AG04449 (cell line): ENCODE measurements at regions not wholly inside any gene's neighbourhood (a gene's known extent, or its start where the extent isn't known, plus 50 kb on each side); places are given as distances from the start of the nearest gene placed in this dataset.

ENCODE experiments used
- CTCF ChIA-PET: fragments of 350-600 bp; formaldehyde crosslinking; extraction: SDS; loops from one replicate; lab custom pipeline; 2021; ENCODE audit warnings: antibody characterized with exemption; lab: Yijun Ruan, JAX
- POLR2A ChIA-PET: fragments of 400-600, 350-600 bp; formaldehyde crosslinking; extraction: SDS; loops from one replicate; lab custom pipeline; 2020; ENCODE audit warnings: antibody characterized with exemption, inconsistent platforms; lab: Yijun Ruan, JAX
- DNase-seq: peaks from one replicate; pipeline ENCODE4 v3.0.0-alpha.2; 2010; ENCODE audit warnings: low read depth, low spot score
- H3K4me3 ChIP-seq: 2 replicates; pipeline ENCODE4 v1.5.1; 2011; ENCODE audit warnings: low read depth, mild to moderate bottlenecking, control low read depth, low read length
- CTCF ChIP-seq: IDR thresholded peaks from one replicate; pipeline ENCODE4 v1.5.1; 2011; ENCODE audit warnings: mild to moderate bottlenecking, moderate library complexity, low read length, control low read depth, inconsistent platforms; ENCODE audit not compliant: insufficient read depth; ENCODE audit errors: missing control alignments

GRCh38 chr16:72256398-72257066 lies 84.6 kb upstream of the PMFBP1 start:
- no peak overlapping the region for H3K4me3 ChIP-seq
- CTCF ChIA-PET: interaction anchor here (0.9 to 1.4 kb wide), 3 partner anchors 144 to 576 kb away, joined by 3 read pairs; no protein-coding TSS in a partner anchor
- TF ChIP-seq CTCF: no peak
- DNase-seq: peak; percentile 64
- POLR2A ChIA-PET: interaction anchor here (1.4 kb wide), 1 partner anchor 35 kb away, joined by 6 read pairs; no protein-coding TSS in a partner anchor

GRCh38 chr16:72255786-72256185 lies 83.8 kb upstream of the PMFBP1 start:
- ChIA-PET POLR2A (interaction anchor here (1.4 kb wide), 1 partner anchor 36 kb away, joined by 6 read pairs; no protein-coding TSS in a partner anchor), CTCF (interaction anchor here (0.9 to 1.4 kb wide), 2 partner anchors 144 to 577 kb away, joined by 3 read pairs; no protein-coding TSS in a partner anchor)
- no peak for DNase-seq
- no peak for TF ChIP-seq CTCF
- H3K4me3 ChIP-seq: no peak overlapping the region

GRCh38 chr16:72247821-72248253 lies 75.9 kb upstream of the PMFBP1 start:
- no peak for DNase-seq
- CTCF ChIA-PET: interaction anchor here (0.7 to 3.9 kb wide), 4 partner anchors 11 to 585 kb away, joined by 3 to 30 read pairs (median 4); no protein-coding TSS in a partner anchor

GRCh38 chr16:72246423-72246822 lies 74.5 kb upstream of the PMFBP1 start:
- POLR2A ChIA-PET: no interaction called here

More at GRCh38 chr16:72247821-72248253, 75.9 kb upstream of the PMFBP1 start:
- POLR2A ChIA-PET: no interaction called here
- H3K4me3 ChIP-seq: no peak overlapping the region
- no peak for TF ChIP-seq CTCF

GRCh38 chr16:72244853-72245252 lies 72.9 kb upstream of the PMFBP1 start:
- ChIA-PET CTCF (interaction anchor here (0.9 to 8.0 kb wide), 7 partner anchors 9 to 1712 kb away, joined by 3 to 139 read pairs (median 6); no protein-coding TSS in a partner anchor), POLR2A (no interaction called here)
- no peak overlapping the region for H3K4me3 ChIP-seq
- TF ChIP-seq CTCF: no peak
- DNase-seq: no peak

More at GRCh38 chr16:72246423-72246822, 74.5 kb upstream of the PMFBP1 start:
- no peak overlapping the region for H3K4me3 ChIP-seq
- CTCF ChIA-PET: interaction anchor here (0.7 to 3.9 kb wide), 3 partner anchors 170 to 223 kb away, joined by 3 to 30 read pairs (median 3); no protein-coding TSS in a partner anchor
- no peak for DNase-seq
- TF ChIP-seq CTCF: no peak

GRCh38 chr16:72243621-72244020 lies 71.7 kb upstream of the PMFBP1 start:
- POLR2A ChIA-PET: no interaction called here
- no peak overlapping the region for H3K4me3 ChIP-seq
- CTCF ChIA-PET: interaction anchor here (0.8 to 8.0 kb wide), 10 partner anchors 13 to 1713 kb away, joined by 3 to 139 read pairs (median 6); no protein-coding TSS in a partner anchor
- DNase-seq: no peak
- no peak for TF ChIP-seq CTCF
